Uterus (tissue), 2 donors: ENCODE measurements at regions not wholly inside any gene's neighbourhood (a gene's known extent, or its start where the extent isn't known, plus 50 kb on each side); places are given as distances from the start of the nearest gene placed in this dataset.
"Not testable (repeated sequence)": the region's sequence is repeated elsewhere in the genome, so short reads cannot be mapped to it uniquely, and the experiment has no call there.

ENCODE experiments used
- CTCF ChIP-seq, 4 experiments: fragments of 200-600 bp in 2 of 4; fragments of 450-650 bp in 2 of 4; sonication (generic) in 2 of 4; IDR thresholded peaks; one replicate each; pipeline ENCODE4 v1.5.1; 2016 to 2019; ENCODE audit warnings: antibody characterized with exemption in 4 of 4, mild to moderate bottlenecking in 2 of 4, moderate library complexity in 1 of 4
- POLR2A ChIP-seq, 2 donors: fragments of 450-650 bp; IDR thresholded peaks; one replicate each; pipeline ENCODE4 v1.6.1; 2016; ENCODE audit warnings: antibody characterized with exemption in 2 of 2, mild to moderate bottlenecking in 1 of 2, moderate library complexity in 1 of 2

GRCh38 chr3:21194036-21194435, 557.0 kb downstream of the ZNF385D start:
- TF ChIP-seq CTCF, POLR2A (IDR thresholded peaks at IDR 0.05): not testable (repeated sequence)
